ENCODE measurements at regions not wholly inside any gene's neighbourhood (a gene's known extent, or its start where the extent isn't known, plus 50 kb on each side); places are given as distances from the start of the nearest gene placed in this dataset.

DNA sequence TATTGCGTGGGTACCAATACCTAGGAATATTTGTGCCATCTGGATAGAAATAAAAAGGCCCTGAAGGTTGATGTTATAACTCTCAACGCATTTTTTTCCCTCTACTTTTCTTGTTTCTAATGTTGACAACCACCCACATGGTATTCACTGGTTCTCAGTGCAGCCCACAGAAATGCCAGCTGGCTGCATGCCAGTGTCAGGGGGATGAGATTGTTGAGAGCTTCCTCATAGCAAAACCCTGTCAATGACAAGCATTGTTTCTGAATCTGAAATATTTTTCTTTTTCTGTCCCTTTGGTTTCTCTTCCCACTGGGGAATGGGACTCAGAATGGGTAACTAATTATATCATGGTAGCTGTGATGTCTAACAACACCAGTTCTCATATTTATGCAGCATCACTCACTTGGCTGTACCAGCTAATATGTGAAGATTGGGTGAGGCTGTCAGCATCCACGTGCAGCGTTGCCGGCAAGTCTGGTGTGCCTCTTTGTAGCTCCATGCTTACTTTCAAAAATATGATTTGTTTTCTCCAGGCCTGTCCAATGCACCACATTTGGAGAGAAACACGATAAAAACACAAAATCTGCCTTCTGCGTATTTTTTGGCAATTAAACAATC lies 284.6 kb downstream of the PTBP2 start:
- TF ChIP-seq, protein P1, sequence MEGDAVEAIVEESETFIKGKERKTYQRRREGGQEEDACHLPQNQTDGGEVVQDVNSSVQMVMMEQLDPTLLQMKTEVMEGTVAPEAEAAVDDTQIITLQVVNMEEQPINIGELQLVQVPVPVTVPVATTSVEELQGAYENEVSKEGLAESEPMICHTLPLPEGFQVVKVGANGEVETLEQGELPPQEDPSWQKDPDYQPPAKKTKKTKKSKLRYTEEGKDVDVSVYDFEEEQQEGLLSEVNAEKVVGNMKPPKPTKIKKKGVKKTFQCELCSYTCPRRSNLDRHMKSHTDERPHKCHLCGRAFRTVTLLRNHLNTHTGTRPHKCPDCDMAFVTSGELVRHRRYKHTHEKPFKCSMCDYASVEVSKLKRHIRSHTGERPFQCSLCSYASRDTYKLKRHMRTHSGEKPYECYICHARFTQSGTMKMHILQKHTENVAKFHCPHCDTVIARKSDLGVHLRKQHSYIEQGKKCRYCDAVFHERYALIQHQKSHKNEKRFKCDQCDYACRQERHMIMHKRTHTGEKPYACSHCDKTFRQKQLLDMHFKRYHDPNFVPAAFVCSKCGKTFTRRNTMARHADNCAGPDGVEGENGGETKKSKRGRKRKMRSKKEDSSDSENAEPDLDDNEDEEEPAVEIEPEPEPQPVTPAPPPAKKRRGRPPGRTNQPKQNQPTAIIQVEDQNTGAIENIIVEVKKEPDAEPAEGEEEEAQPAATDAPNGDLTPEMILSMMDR (IDR thresholded peaks at IDR 0.05): no peak
- TF ChIP-seq POLR2A (IDR thresholded peaks at IDR 0.05): no peak

All from breast epithelium (tissue), 3 donors.